GM08714 (cell line): ENCODE measurements at regions not wholly inside any gene's neighbourhood (a gene's known extent, or its start where the extent isn't known, plus 50 kb on each side); places are given as distances from the start of the nearest gene placed in this dataset.
"Not testable (repeated sequence)": the region's sequence is repeated elsewhere in the genome, so short reads cannot be mapped to it uniquely, and the experiment has no call there.

Source experiments
- H3K4me3 ChIP-seq: fragments of 200-500 bp; sonication (Bioruptor generic); 2 replicates; pipeline ENCODE4 v1.5.1; 2014; ENCODE audit warnings: mild to moderate bottlenecking, low read length, inconsistent platforms
- ZNF274 ChIP-seq: IDR thresholded peaks from 2 replicates; pipeline ENCODE4 v1.6.1; 2012; ENCODE audit warnings: mild to moderate bottlenecking, low read depth, low read length

DNA sequence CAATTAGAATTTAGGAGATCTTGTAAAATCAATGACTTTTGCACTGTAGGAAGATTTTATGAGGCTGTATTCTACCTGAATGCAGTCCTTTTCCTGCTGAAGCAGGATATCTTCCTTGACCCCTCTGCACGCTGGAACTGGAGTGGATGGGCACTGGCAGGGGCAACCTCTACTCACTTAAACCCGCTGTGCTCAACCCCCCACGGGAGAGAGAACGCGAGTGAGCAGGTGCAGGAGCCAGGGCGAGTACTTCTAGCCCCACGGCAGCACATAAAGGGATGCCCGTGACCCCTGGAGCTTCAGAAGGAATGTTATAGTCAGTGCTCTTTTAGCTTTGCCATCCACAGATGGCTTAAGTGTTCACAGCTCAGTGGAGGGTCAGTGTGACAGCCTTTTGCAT lies 1144.8 kb downstream of the EPHA7 start:
- TF ChIP-seq ZNF274: no peak
- H3K4me3 ChIP-seq: no peak overlapping the region

DNA sequence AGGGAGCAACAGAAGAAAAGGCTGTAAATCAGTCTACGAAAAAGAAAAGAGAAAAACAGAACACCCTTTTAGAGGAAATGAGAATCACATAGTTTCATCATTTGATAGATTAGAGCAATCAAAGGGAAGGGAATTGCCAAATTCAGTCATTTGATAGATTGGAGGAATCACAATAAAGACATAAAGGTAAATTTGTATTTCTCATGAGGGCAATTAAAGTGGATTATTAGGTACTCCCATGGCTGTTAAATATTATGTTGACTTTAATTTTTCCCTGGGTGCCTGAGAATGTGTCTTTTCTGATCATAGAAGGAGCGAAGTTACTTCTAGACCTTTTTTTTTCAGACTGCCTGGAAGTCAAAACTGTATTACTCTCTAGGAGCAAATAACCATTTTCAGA lies 1145.7 kb downstream of the EPHA7 start:
- H3K4me3 ChIP-seq: no peak overlapping the region
- TF ChIP-seq ZNF274: no peak

DNA sequence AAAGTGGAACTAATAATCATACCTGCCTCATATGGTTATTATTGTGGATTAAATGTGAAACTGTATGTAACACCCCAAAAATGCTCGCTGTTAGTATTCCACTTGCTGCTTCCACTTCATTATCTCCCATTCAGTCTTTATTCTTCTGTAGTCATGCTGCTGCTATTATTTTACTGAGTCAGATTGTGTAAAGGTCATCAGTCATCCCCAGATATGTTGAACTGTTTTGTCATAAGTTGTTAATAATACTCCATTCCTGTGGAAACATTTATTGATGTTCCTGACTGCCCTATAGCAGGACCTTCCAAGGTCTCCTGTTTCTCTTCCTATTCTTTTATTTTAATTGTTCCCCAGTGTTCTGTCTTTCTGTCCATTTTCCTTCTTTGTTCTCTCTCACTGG lies 1148.3 kb downstream of the EPHA7 start:
- no peak for TF ChIP-seq ZNF274
- no peak overlapping the region for H3K4me3 ChIP-seq

DNA sequence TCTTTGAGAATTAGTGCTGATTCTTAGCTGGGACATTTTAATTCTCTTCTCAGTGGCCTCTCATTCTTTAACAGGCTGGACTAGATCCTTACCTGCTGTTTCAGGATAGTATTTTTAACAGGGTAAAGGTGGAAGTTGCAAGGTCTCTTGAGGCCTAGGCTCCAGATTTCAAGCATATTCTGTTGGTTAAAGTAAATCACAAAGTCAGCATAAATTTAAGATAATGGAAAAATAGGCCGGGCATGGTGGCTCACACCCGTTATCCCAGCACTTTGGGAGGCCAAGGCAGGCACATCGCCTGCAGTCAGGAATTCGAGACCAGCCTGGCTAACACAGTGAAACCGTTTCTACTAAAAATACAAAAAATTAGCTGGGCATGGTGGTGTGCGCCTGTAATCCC lies 1149.0 kb downstream of the EPHA7 start:
- no peak for TF ChIP-seq ZNF274
- no peak overlapping the region for H3K4me3 ChIP-seq

DNA sequence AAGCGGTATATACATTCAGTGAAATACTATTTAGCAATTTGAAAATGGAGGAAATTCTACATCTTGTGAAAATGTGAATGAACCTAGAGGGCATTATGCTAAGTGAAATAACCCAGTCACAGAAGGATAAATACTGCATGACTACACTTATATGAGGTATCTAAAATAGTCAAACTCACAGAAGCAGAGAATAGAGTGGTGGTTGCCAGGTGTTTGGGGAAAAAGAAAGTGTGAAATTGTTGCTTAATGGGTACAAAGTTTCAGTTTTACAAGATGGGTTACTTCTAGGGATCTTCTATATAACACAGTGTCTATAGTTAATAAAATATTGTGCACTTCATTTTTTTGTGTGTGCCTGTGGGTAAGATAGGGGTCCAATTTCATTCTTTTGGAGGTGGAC lies 1152.0 kb downstream of the EPHA7 start:
- TF ChIP-seq ZNF274: no peak
- H3K4me3 ChIP-seq: no peak overlapping the region

DNA sequence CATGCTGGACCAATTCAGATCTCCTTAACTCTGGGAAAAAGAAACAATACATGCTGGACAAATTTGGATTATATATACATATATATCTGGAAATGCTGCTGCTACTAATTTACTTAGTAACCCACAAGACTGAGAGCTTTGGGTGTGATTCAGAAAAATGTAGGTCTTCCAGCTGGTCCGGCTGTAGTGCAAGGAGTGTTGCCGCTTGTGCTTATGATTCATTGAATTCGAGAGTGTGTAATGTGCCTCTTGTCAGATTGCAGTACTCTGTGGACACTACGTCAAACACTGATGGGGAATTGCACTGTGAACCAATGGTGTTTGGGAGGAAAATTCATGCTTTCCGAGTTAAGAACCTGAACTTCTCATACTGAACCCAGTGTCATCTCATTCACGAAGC lies 1155.5 kb downstream of the EPHA7 start:
- H3K4me3 ChIP-seq: no peak overlapping the region
- TF ChIP-seq ZNF274: no peak

DNA sequence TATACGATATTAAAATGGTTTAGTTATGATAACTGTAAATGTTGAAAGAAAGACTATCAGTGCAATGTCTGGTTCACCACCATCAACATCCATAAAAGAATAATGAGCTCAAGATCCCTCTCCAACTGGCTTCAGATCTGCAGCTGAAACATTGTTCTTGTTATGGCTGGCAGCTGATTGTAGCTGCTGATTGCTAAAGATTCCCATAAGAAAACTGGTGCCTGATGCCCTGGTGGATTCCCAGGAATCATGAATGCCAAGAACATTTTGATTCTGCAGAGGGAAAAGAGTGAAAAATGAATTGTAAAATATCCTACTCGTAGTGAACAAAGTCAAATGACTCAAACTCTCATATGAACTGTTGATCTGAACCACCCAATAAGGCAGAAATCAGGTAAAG lies 1160.2 kb downstream of the EPHA7 start:
- no peak overlapping the region for H3K4me3 ChIP-seq
- TF ChIP-seq ZNF274: no peak

DNA sequence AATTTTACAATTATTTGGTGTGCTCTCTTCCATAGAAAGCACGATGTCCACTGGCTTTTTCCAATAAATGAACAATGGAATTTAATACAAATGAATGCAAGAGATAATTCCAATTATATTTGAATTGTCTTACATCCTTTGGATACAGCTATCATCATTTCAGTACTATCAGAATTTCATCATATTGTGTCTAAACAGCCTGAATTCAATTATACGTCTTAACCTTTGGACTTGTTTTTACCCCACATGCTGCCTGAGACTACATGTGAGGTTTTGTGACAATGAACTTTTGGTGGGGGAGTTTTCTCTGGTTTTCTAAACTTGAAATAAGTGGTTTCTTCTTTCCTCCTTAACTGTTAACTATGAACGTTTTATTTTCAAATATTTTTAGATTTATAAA lies 1176.0 kb downstream of the EPHA7 start:
- H3K4me3 ChIP-seq: no peak overlapping the region
- no peak for TF ChIP-seq ZNF274

DNA sequence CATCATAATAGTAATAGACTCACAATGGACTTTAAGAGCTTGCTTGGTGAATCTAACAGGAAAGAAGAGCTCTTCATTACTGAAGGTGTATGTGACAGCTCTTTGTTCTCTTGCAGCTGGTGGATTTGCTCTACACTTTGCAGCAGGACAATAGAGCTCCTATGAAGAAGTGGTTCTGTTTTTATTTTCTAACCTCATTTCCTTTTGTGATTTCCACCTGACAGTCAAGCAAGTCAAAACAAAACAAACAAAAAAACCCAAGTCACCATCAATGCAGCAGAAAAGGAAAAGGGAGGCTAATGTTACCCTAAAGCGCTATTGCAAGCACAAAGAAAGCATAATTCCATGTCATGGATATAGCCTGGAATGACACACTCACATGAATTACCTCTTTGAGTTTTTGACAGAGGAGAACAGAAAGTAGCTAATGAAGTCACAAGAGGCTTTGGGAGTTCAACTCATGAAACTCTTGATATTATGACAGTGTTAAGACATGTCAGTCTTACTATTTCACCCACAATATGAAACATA lies 1188.1 kb downstream of the EPHA7 start:
- H3K4me3 ChIP-seq: no peak overlapping the region
- no peak for TF ChIP-seq ZNF274

DNA sequence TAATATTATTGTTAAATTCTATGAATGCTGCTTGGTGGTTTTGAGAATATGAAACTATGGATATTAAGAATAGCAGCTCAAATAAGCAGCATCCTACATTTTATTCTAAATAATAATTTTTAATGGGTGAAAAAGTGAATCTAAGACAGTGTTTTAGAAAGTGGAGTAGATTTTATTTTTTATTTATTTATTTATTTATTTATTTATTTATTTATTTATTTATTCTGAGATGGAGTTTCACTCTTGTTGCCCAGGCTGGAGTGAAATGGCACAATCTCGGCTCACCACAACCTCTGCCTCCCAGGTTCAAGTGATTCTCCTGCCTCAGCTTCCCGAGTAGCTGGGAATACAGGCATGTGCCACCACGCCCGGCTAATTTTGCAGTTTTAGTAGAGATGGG lies 1199.4 kb downstream of the EPHA7 start:
- H3K4me3 ChIP-seq: not testable (repeated sequence)

DNA sequence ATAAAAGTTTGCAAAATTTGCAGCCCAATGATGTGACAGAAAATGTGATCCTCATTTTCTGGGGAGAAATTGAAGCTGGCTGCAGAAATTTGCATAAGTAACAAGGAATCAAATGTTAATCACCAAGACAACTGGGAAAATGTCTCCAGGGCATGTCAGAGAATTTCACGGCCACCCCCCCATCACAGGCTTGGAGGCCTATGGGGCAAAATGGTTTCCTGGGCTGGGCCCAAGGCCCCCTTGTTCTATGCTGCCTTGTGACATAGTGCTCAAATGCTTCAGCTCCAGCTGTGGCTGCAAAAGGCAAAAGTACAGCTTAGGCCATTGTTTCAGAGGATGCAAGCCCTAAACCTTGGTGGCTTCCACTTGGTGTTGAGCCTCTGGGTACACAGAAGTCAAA lies 1202.6 kb downstream of the EPHA7 start:
- no peak for TF ChIP-seq ZNF274
- no peak overlapping the region for H3K4me3 ChIP-seq

DNA sequence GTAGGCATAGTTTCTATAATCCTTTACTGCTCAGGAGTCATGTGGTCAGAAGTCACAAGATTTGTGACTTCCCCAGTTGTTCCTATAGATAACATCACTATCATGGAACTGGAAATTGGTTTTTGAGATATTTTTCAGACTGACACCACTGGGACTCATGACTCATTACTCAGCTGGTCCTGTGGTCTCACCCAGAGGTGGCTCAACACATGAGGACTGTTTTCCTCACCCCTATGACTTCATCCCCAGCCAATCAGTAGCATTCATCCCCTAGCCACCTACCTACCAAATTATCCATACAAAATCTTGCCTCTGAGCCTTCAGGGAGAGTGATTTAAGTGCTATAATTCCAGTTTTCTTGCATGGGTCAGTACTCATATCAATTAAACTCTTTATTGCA lies 1217.7 kb downstream of the EPHA7 start:
- no peak overlapping the region for H3K4me3 ChIP-seq
- no peak for TF ChIP-seq ZNF274

DNA sequence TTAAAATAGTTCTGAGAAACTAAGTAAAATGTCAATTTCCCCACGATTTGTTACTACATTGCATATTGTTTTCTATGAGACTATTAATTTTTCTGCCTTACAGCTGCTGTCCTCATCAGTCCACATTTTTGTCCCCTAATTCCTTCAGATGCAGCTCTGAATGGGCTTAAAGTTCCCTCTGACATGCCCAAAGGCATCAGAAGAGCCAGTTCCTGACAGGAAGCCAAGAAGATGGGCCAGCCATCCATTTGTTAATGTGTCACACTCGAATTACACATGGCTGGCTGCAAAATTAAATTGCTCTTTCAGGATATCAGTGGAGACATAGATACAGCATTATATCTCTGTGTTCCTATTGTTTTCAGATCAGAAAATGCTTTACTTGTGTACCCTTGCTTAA lies 1223.0 kb downstream of the EPHA7 start:
- H3K4me3 ChIP-seq: no peak overlapping the region
- TF ChIP-seq ZNF274: no peak

DNA sequence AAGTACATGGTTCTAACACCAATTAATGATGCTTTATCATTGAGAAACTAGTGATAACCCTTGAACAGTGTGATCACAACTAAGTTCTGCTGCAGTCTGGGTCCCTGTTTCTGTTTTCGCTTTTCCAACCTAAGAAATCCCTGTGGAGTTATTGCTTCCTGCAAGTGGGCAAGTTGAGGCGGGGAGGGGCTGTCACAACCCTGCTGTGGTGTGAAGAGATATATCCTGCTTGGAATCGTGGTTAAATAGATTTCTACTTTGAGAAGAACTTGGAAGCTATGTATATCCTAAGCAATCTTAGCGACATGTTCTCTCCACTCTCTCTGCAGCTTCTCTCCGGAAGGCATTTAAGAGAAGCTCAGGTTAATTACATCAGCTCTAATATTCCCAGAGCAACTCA lies 1223.6 kb downstream of the EPHA7 start:
- H3K4me3 ChIP-seq: no peak overlapping the region
- TF ChIP-seq ZNF274: no peak

DNA sequence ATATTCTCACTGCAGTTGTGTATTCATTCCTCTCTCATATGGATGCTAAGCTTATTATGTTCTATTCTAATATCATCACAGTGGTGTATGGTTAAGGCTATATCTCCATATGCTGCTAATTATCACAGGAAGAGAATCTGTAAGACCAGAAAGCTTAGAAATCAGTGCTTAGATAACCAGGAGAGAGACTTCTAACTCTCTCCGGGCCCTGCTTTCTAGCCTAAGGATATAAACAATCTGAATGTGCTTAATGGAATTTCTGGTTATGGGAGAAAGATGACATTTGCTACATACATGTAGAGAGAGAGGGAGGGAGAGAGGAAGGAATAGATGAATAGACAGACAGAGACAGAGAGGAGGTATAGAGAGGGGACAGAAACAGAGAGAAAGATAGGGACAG lies 1231.3 kb downstream of the EPHA7 start:
- TF ChIP-seq ZNF274: no peak
- H3K4me3 ChIP-seq: no peak overlapping the region

DNA sequence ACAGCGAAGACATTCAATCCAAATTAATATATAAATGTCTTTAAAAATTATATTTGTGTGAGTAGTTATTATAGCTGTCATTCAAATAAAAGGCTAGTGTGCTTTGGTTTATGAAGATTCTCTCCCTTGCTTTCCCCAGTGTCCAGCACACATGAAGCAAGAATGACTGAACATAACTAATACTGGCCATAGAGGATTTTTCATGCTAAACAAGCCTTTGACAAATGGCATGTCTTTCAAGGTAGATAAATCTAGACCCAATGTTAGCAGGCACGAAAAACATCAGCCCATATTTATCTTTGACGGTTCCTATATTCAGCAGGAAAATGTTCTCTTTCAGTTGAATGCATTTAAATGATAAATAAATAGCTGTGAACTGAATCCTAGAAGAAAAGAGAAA lies 1234.4 kb downstream of the EPHA7 start:
- H3K4me3 ChIP-seq: no peak overlapping the region
- no peak for TF ChIP-seq ZNF274

DNA sequence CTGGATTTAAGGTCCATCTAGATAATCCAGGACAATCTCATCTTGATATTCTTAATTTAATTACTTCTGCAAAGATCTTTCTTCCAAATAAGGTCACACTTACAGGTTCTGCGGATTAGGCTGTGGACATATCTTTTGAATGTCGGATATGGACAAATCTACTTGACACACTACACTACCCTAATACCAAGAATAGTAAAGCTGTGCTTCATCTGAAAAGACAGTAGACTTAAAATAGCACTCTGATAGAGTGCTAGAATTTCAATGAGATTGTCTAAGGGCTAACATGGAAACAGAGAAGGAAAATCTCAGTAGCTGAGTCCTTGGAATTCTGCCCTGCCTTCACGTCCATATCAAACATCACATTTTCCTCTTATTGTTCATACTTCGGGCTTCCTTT lies 1238.0 kb downstream of the EPHA7 start:
- no peak overlapping the region for H3K4me3 ChIP-seq
- TF ChIP-seq ZNF274: no peak
